OCI-LY1 (cell line): ENCODE measurements at regions not wholly inside any gene's neighbourhood (a gene's known extent, or its start where the extent isn't known, plus 50 kb on each side); places are given as distances from the start of the nearest gene placed in this dataset.

ENCODE experiments used
- CTCF ChIP-seq: fragments of 200-600 bp; sonication (generic), shearing (Covaris generic); IDR thresholded peaks from 2 replicates; pipeline ENCODE4 v1.5.1; 2017; ENCODE audit warnings: mild to moderate bottlenecking, antibody characterized with exemption, low read length, moderate library complexity, mixed read lengths
- EZH2 ChIP-seq: fragments of 200-600 bp; sonication (generic), shearing (Covaris generic); IDR thresholded peaks from 2 replicates; pipeline ENCODE4 v1.8.0; 2017; ENCODE audit warnings: borderline replicate concordance, mixed run types, mild to moderate bottlenecking, antibody characterized with exemption, low read length, moderate library complexity, mixed read lengths

GRCh38 chr1:239617731-239618130, 231.4 kb downstream of the CHRM3 start:
- no peak for TF ChIP-seq CTCF
- no peak for TF ChIP-seq EZH2
